A673 (cell line): ENCODE measurements at regions not wholly inside any gene's neighbourhood (a gene's known extent, or its start where the extent isn't known, plus 50 kb on each side); places are given as distances from the start of the nearest gene placed in this dataset.

ENCODE experiments used
- BruUV-seq: library from RNA; stranded (reverse); fragments of 400-500 nt; replicated peaks from 2 replicates; lab custom pipeline; 2021; lab: Mats Ljungman, UMichigan
- CTCF ChIA-PET: fragments of 300-600 bp; sonication (Branson Sonifier 250); formaldehyde crosslinking; loops from one replicate; lab custom pipeline; 2022; ENCODE audit warnings: antibody characterized with exemption; lab: Charles Lee
- POLR2A ChIA-PET: fragments of 300-600 bp; sonication (Branson Sonifier 250); formaldehyde crosslinking; loops from one replicate; lab custom pipeline; 2022; ENCODE audit warnings: antibody characterized with exemption; ENCODE audit not compliant: low non-redundant PET; lab: Charles Lee
- DNase-seq: peaks from one replicate; pipeline ENCODE4 v3.0.0-alpha.2; 2015; ENCODE audit warnings: low spot score
- H3K27ac ChIP-seq: fragments of 200-600 bp; sonication (generic); 2 replicates; pipeline ENCODE4 v1.5.1; 2016; ENCODE audit warnings: mixed run types, low read depth, mild to moderate bottlenecking, mixed read lengths, antibody characterized with exemption, low read length; ENCODE audit not compliant: poor library complexity, severe bottlenecking
- H3K27me3 ChIP-seq: fragments of 200-600 bp; sonication (generic); replicated peaks from 2 replicates; pipeline ENCODE4 v1.6.1; 2017; ENCODE audit warnings: mixed run types, low read depth, mild to moderate bottlenecking, mixed read lengths, antibody characterized with exemption, low read length; ENCODE audit not compliant: insufficient read depth, poor library complexity
- H3K36me3 ChIP-seq: fragments of 200-600 bp; sonication (generic); 2 replicates; pipeline ENCODE4 v1.6.1; 2016; ENCODE audit warnings: mixed run types, mild to moderate bottlenecking, mixed read lengths, antibody characterized with exemption, low read length; ENCODE audit not compliant: insufficient read depth, poor library complexity, severe bottlenecking
- H3K4me1 ChIP-seq: fragments of 200-600 bp; sonication (generic); 2 replicates; pipeline ENCODE4 v1.6.1; 2017; ENCODE audit warnings: mixed run types, mild to moderate bottlenecking, mixed read lengths, antibody characterized with exemption, low read length; ENCODE audit not compliant: insufficient read depth, poor library complexity, severe bottlenecking
- H3K4me3 ChIP-seq: fragments of 200-600 bp; sonication (generic); 2 replicates; pipeline ENCODE4 v1.5.1; 2016; ENCODE audit warnings: low read depth, mixed run types, mild to moderate bottlenecking, mixed read lengths, low read length; ENCODE audit not compliant: poor library complexity, severe bottlenecking
- H3K9me3 ChIP-seq: fragments of 200-600 bp; sonication (generic); 2 replicates; pipeline ENCODE4 v1.6.1; 2016; ENCODE audit warnings: mixed run types, low read depth, mild to moderate bottlenecking, mixed read lengths, antibody characterized with exemption, low read length; ENCODE audit not compliant: poor library complexity, severe bottlenecking
- CTCF ChIP-seq: fragments of 300-800, 200-600 bp; sonication (generic); conservative IDR thresholded peaks from 2 replicates; pipeline ENCODE4 v1.5.1; 2017; ENCODE audit warnings: low read depth, mild to moderate bottlenecking, antibody characterized with exemption, low read length, moderate library complexity, mixed read lengths
- EZH2 ChIP-seq: fragments of 200-600 bp; sonication (generic); IDR thresholded peaks from 2 replicates; pipeline ENCODE4 v1.6.1; 2017; ENCODE audit warnings: borderline replicate concordance, low read depth, mild to moderate bottlenecking, mixed read lengths, antibody characterized with exemption, low read length; ENCODE audit not compliant: poor library complexity, severe bottlenecking
- intact Hi-C: fragments of 100-400 bp; cut with micrococcal nuclease; formaldehyde crosslinking; loops from one replicate; pipeline ENCODE4 v1.10.0; 2022; ENCODE audit not compliant: unreplicated experiment

- Histone ChIP-seq H3K4me3 (no peak overlapping the region), H3K36me3 (no peaks in the 10 kb centered on the region), H3K27ac (no peak overlapping the region), H3K9me3 (no peaks in the 10 kb centered on the region), H3K27me3 (no peaks in the 10 kb centered on the region), H3K4me1 (no peaks in the 10 kb centered on the region)
- ChIA-PET POLR2A (no interaction called here), CTCF (no interaction called here)
- no TSS peak for BruUV-seq
- no peak for DNase-seq
- no peak for TF ChIP-seq CTCF
- TF ChIP-seq EZH2 = no peak
- intact Hi-C loops = no loop called here
Observed at GRCh38 chr4:126752702-126753101, 880.1 kb upstream of the INTU start.

DNA sequence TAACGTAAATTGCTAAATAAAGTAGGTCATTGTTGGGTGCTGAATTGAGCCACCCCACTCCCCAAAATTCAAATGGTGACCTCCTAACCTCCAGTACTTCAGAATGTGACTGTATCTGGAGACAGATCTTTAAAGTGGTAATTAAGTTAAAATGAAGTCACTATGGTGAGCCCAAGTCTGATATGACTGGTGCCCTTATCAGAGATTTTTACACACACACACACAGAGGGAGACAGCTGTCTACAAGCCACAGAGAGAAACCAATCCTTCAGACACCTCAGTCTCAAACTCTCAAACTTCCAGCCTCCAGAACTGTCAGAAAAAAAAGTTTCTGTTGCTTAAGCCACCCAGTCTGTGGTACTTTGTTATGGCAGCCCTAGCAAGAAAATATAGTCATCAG, 879.2 kb upstream of the INTU start:
- DNase-seq = no peak
- Histone ChIP-seq H3K4me3 (no peak overlapping the region), H3K27me3 (no peaks in the 10 kb centered on the region), H3K9me3 (no peaks in the 10 kb centered on the region), H3K4me1 (no peaks in the 10 kb centered on the region), H3K27ac (no peak overlapping the region), H3K36me3 (no peaks in the 10 kb centered on the region)
- CTCF ChIA-PET = no interaction called here
- intact Hi-C loops = no loop called here
- TF ChIP-seq CTCF (no peak), EZH2 (no peak)
- POLR2A ChIA-PET = no interaction called here
- BruUV-seq = no TSS peak

DNA sequence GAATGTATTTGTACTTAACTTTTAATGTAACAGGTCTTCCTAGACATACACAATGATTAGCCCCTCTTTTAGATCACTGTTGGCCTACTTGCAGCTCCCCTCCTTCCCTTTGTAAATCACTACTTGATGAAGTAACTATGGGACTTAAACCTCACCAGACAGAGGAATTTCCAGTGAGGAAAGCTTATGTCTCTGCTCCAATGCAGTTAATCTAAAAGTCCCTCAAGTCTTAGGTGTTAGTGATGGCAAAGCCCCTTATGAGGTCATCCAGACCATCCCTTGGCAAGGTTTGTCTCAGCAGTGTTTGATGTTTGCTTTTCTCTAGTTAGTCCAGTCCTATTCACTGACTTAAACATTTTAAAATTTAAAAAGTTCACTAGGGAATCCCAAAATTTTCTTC, 877.3 kb upstream of the INTU start:
- POLR2A ChIA-PET = no interaction called here
- Histone ChIP-seq H3K36me3 (no peaks in the 10 kb centered on the region), H3K27ac (no peak overlapping the region), H3K27me3 (no peaks in the 10 kb centered on the region), H3K4me1 (no peaks in the 10 kb centered on the region), H3K9me3 (no peaks in the 10 kb centered on the region), H3K4me3 (no peak overlapping the region)
- CTCF ChIA-PET = no interaction called here
- intact Hi-C loops = no loop called here
- no peak for TF ChIP-seq EZH2
- no peak for TF ChIP-seq CTCF
- DNase-seq = no peak
- no TSS peak for BruUV-seq
